Heart left ventricle (tissue), 13 donors: ENCODE measurements at regions not wholly inside any gene's neighbourhood (a gene's known extent, or its start where the extent isn't known, plus 50 kb on each side); places are given as distances from the start of the nearest gene placed in this dataset.

Experiments used
- POLR2A ChIP-seq, 2 donors: fragments of 450-650 bp; IDR thresholded peaks; one replicate each; pipeline ENCODE4 v1.6.1; 2017; ENCODE audit warnings: antibody characterized with exemption in 2 of 2, mild to moderate bottlenecking in 2 of 2, moderate library complexity in 2 of 2
- TF ChIP-seq, protein P1 (sequence below), 12 donors: fragments of 200-600 bp; sonication (generic) in 4 of 12; IDR thresholded peaks; one replicate each; pipeline versions ENCODE4 v1.5.0 to v1.8.0; 2018 to 2022; ENCODE audit warnings: antibody characterized with exemption in 12 of 12, mild to moderate bottlenecking in 5 of 12
- donor health status: ischemic (EF 13 %, LVEDD 7.1; RV severe dilation, severe dysfunction).
- donor health status: DM: no; HTN: yes; CAD: no.
- donor health status: DM: no; HTN: no; CAD: no.
- donor health status: ischemic (EF 25% LVEDD 6.9; RV normal size, moderate dysfunction).
- donor health status: ischemic (EF 25% LVEDD 5.7; RV mildly dilated, moderate dysfunction).
- donor health status: ischemic (EF 35%, LVEDD 5.7; RV mildly dilated, moderate dysfunction).
- donor health status: nonischemic (EF 11% LVEDD 7.7; RV severe dilation, severe dysfunction).
- donor health status: DM: yes; HTN: yes; CAD: no.
- donor health status: PGD.
- donor health status: ischemic (EF 29% LVEDD 5.4; RV normal size, mild dysfunction).
- donor health status: nonischemic (EF 23%, LVEDD 6.1; RV moderate dilation, normal function).

- TF ChIP-seq, protein P1, sequence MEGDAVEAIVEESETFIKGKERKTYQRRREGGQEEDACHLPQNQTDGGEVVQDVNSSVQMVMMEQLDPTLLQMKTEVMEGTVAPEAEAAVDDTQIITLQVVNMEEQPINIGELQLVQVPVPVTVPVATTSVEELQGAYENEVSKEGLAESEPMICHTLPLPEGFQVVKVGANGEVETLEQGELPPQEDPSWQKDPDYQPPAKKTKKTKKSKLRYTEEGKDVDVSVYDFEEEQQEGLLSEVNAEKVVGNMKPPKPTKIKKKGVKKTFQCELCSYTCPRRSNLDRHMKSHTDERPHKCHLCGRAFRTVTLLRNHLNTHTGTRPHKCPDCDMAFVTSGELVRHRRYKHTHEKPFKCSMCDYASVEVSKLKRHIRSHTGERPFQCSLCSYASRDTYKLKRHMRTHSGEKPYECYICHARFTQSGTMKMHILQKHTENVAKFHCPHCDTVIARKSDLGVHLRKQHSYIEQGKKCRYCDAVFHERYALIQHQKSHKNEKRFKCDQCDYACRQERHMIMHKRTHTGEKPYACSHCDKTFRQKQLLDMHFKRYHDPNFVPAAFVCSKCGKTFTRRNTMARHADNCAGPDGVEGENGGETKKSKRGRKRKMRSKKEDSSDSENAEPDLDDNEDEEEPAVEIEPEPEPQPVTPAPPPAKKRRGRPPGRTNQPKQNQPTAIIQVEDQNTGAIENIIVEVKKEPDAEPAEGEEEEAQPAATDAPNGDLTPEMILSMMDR (IDR thresholded peaks at IDR 0.05): no peak
- TF ChIP-seq POLR2A (IDR thresholded peaks at IDR 0.05): no peak
Measured at GRCh38 chr10:10854725-10855124, 162.9 kb upstream of the CELF2 start.
